Right atrium auricular region (tissue), 2 donors: ENCODE measurements at regions not wholly inside any gene's neighbourhood (a gene's known extent, or its start where the extent isn't known, plus 50 kb on each side); places are given as distances from the start of the nearest gene placed in this dataset.

ENCODE experiments used
- DNase-seq: peaks from one replicate; pipeline ENCODE4 v3.0.0-alpha.2; 2019; ENCODE audit warnings: low spot score
- H3K27ac ChIP-seq, 2 donors: fragments of 200-600 bp; sonication (generic); 1 replicate in 1 of 2; 2 replicates in 1 of 2; pipeline ENCODE4 v1.5.1; 2016 to 2019
- H3K27me3 ChIP-seq, 2 donors: fragments of 200-600 bp; sonication (generic); one replicate each; pipeline versions ENCODE4 v1.5.1 to v1.6.0; 2017 to 2019
- H3K36me3 ChIP-seq: fragments of 200-600 bp; sonication (generic); one replicate; pipeline ENCODE4 v1.5.1; 2016
- H3K4me1 ChIP-seq, 2 donors: fragments of 200-600 bp; sonication (generic); one replicate each; pipeline versions ENCODE4 v1.5.1 to v1.6.0; 2017 to 2019
- H3K4me3 ChIP-seq, 2 donors: fragments of 200-600 bp; sonication (generic); 1 replicate in 1 of 2; 2 replicates in 1 of 2; pipeline ENCODE4 v1.5.1; 2017 to 2019; ENCODE audit warnings: mild to moderate bottlenecking in 1 of 2, moderate library complexity in 1 of 2
- H3K9me3 ChIP-seq, 2 donors: fragments of 200-600 bp; sonication (generic); one replicate each; pipeline ENCODE4 v1.5.1; 2019
- CTCF ChIP-seq, 2 donors: fragments of 200-600 bp; sonication (generic); IDR thresholded peaks; one replicate each; pipeline ENCODE4 v1.5.1; 2019; ENCODE audit warnings: antibody characterized with exemption in 2 of 2

DNA sequence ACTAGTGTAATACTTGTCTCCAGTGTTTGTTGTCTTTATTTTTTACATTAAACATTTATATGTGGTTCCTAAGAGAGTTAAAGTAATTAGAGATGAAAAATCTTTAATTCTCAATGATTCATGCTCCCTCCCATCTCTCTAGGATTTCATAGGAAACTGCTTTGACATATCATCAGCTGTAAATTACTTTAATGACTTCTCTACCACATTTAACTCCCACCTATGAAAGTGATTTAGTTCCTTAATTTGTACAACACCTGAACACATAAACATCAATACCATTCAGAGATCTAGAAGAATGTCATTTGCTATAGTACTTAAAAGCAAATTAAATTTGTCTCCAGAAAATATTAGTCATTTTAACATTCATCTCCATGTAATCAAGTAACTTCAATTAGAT lies 524.2 kb upstream of the CHAC2 start:
- H3K27me3 ChIP-seq = no peaks in the 10 kb centered on the region
- no peaks in the 10 kb centered on the region for H3K9me3 ChIP-seq
- H3K27ac ChIP-seq = no peak overlapping the region
- H3K4me3 ChIP-seq = no peak overlapping the region
- TF ChIP-seq CTCF (IDR thresholded peaks at IDR 0.05) = no peak
- H3K4me1 ChIP-seq = no peaks in the 10 kb centered on the region
- H3K36me3 ChIP-seq = no peaks in the 10 kb centered on the region
- no peak for DNase-seq

GRCh38 chr2:53242090-53242489 lies 525.5 kb upstream of the CHAC2 start:
- Histone ChIP-seq H3K36me3 (no peaks in the 10 kb centered on the region), H3K9me3 (no peaks in the 10 kb centered on the region), H3K27me3 (no peaks in the 10 kb centered on the region), H3K27ac (no peak overlapping the region), H3K4me1 (no peaks in the 10 kb centered on the region), H3K4me3 (no peak overlapping the region)
- DNase-seq = no peak
- TF ChIP-seq CTCF (IDR thresholded peaks at IDR 0.05) = no peak

GRCh38 chr2:53235836-53236582 lies 531.6 kb upstream of the CHAC2 start:
- Histone ChIP-seq H3K27ac (no peak overlapping the region), H3K4me1 (no peaks in the 10 kb centered on the region), H3K9me3 (no peaks in the 10 kb centered on the region), H3K36me3 (no peaks in the 10 kb centered on the region), H3K27me3 (no peaks in the 10 kb centered on the region), H3K4me3 (no peak overlapping the region)
- no peak for DNase-seq
- TF ChIP-seq CTCF (IDR thresholded peaks at IDR 0.05) = no peak

GRCh38 chr2:53234548-53234903 lies 533.1 kb upstream of the CHAC2 start:
- H3K4me1 ChIP-seq = no peaks in the 10 kb centered on the region
- H3K9me3 ChIP-seq = no peaks in the 10 kb centered on the region
- no peaks in the 10 kb centered on the region for H3K36me3 ChIP-seq
- no peak overlapping the region for H3K4me3 ChIP-seq
- no peaks in the 10 kb centered on the region for H3K27me3 ChIP-seq
- no peak for DNase-seq
- no peak for TF ChIP-seq CTCF (IDR thresholded peaks at IDR 0.05)
- no peak overlapping the region for H3K27ac ChIP-seq

GRCh38 chr2:53233759-53234547 lies 533.7 kb upstream of the CHAC2 start:
- TF ChIP-seq CTCF (IDR thresholded peaks at IDR 0.05) = no peak
- Histone ChIP-seq H3K36me3 (no peaks in the 10 kb centered on the region), H3K9me3 (no peaks in the 10 kb centered on the region), H3K27ac (no peak overlapping the region), H3K4me1 (no peaks in the 10 kb centered on the region), H3K27me3 (no peaks in the 10 kb centered on the region), H3K4me3 (no peak overlapping the region)
- no peak for DNase-seq
